ENCODE measurements at regions not wholly inside any gene's neighbourhood (a gene's known extent, or its start where the extent isn't known, plus 50 kb on each side); places are given as distances from the start of the nearest gene placed in this dataset.

GRCh38 chr2:185633621-185634020 is 105.0 kb upstream of the FSIP2 start:
- Histone ChIP-seq H3K36me3 (ENCODE audit: control insufficient read depth in 2 of 2, insufficient read depth in 2 of 2, low read length in 1 of 2) (no peaks in the 10 kb centered on the region), H3K27me3 (ENCODE audit: control insufficient read depth in 2 of 2, insufficient read depth in 1 of 2, low read length in 1 of 2) (no peaks in the 10 kb centered on the region), H3K27ac (ENCODE audit: low read depth in 1 of 2, low read length in 1 of 2) (no peak overlapping the region), H3K4me3 (ENCODE audit: low read length in 2 of 2) (no peak overlapping the region), H3K9me3 (ENCODE audit: control insufficient read depth in 2 of 2, insufficient read depth in 1 of 2, low read length in 1 of 2) (no peaks in the 10 kb centered on the region), H3K4me1 (ENCODE audit: control insufficient read depth in 2 of 2, insufficient read depth in 2 of 2, low read length in 2 of 2) (no peaks in the 10 kb centered on the region)
- no peak for DNase-seq (ENCODE audit: low read depth in 6 of 9, low spot score in 9 of 9)
- WGBS = 85% methylated on average over 2 of the region's 2 CpGs

GRCh38 chr2:185638771-185639170 is 99.8 kb upstream of the FSIP2 start:
- no peaks in the 10 kb centered on the region for H3K27me3 ChIP-seq (ENCODE audit: control insufficient read depth in 2 of 2, insufficient read depth in 1 of 2, low read length in 1 of 2)
- WGBS = 56% methylated on average over 3 of the region's 3 CpGs

GRCh38 chr2:185640588-185640987 is 98.0 kb upstream of the FSIP2 start:
- H3K27ac ChIP-seq (ENCODE audit: low read depth in 1 of 2, low read length in 1 of 2) = no peak overlapping the region
- 96% methylated on average over 1 of the region's 1 CpG for WGBS
- no peak for DNase-seq (ENCODE audit: low read depth in 6 of 9, low spot score in 9 of 9)
- H3K9me3 ChIP-seq (ENCODE audit: control insufficient read depth in 2 of 2, insufficient read depth in 1 of 2, low read length in 1 of 2) = no peaks in the 10 kb centered on the region
- H3K27me3 ChIP-seq (ENCODE audit: control insufficient read depth in 2 of 2, insufficient read depth in 1 of 2, low read length in 1 of 2) = no peaks in the 10 kb centered on the region
- no peaks in the 10 kb centered on the region for H3K4me1 ChIP-seq (ENCODE audit: control insufficient read depth in 2 of 2, insufficient read depth in 2 of 2, low read length in 2 of 2)
- no peaks in the 10 kb centered on the region for H3K36me3 ChIP-seq (ENCODE audit: control insufficient read depth in 2 of 2, insufficient read depth in 2 of 2, low read length in 1 of 2)
- no peak overlapping the region for H3K4me3 ChIP-seq (ENCODE audit: low read length in 2 of 2)

More at GRCh38 chr2:185638771-185639170, 99.8 kb upstream of the FSIP2 start:
- Histone ChIP-seq H3K4me1 (ENCODE audit: control insufficient read depth in 2 of 2, insufficient read depth in 2 of 2, low read length in 2 of 2) (no peaks in the 10 kb centered on the region), H3K36me3 (ENCODE audit: control insufficient read depth in 2 of 2, insufficient read depth in 2 of 2, low read length in 1 of 2) (no peaks in the 10 kb centered on the region), H3K27ac (ENCODE audit: low read depth in 1 of 2, low read length in 1 of 2) (no peak overlapping the region), H3K4me3 (ENCODE audit: low read length in 2 of 2) (no peak overlapping the region), H3K9me3 (ENCODE audit: control insufficient read depth in 2 of 2, insufficient read depth in 1 of 2, low read length in 1 of 2) (no peaks in the 10 kb centered on the region)
- DNase-seq (ENCODE audit: low read depth in 6 of 9, low spot score in 9 of 9) = no peak

- no peaks in the 10 kb centered on the region for H3K27me3 ChIP-seq (ENCODE audit: control insufficient read depth in 2 of 2, insufficient read depth in 1 of 2, low read length in 1 of 2)
- DNase-seq (ENCODE audit: low read depth in 6 of 9, low spot score in 9 of 9) = no peak
- 75% methylated on average over 1 of the region's 1 CpG for WGBS
These were observed 95.2 kb upstream of the FSIP2 start for GRCh38 chr2:185643434-185643833.

GRCh38 chr2:185644828-185645227 is 93.8 kb upstream of the FSIP2 start:
- WGBS = 90% methylated on average over 3 of the region's 3 CpGs
- Histone ChIP-seq H3K9me3 (ENCODE audit: control insufficient read depth in 2 of 2, insufficient read depth in 1 of 2, low read length in 1 of 2) (no peaks in the 10 kb centered on the region), H3K4me1 (ENCODE audit: control insufficient read depth in 2 of 2, insufficient read depth in 2 of 2, low read length in 2 of 2) (no peaks in the 10 kb centered on the region), H3K4me3 (ENCODE audit: low read length in 2 of 2) (no peak overlapping the region), H3K27ac (ENCODE audit: low read depth in 1 of 2, low read length in 1 of 2) (no peak overlapping the region), H3K36me3 (ENCODE audit: control insufficient read depth in 2 of 2, insufficient read depth in 2 of 2, low read length in 1 of 2) (no peaks in the 10 kb centered on the region), H3K27me3 (ENCODE audit: control insufficient read depth in 2 of 2, insufficient read depth in 1 of 2, low read length in 1 of 2) (no peaks in the 10 kb centered on the region)
- DNase-seq (ENCODE audit: low read depth in 6 of 9, low spot score in 9 of 9) = no peak

More at GRCh38 chr2:185643434-185643833, 95.2 kb upstream of the FSIP2 start:
- Histone ChIP-seq H3K36me3 (ENCODE audit: control insufficient read depth in 2 of 2, insufficient read depth in 2 of 2, low read length in 1 of 2) (no peaks in the 10 kb centered on the region), H3K27ac (ENCODE audit: low read depth in 1 of 2, low read length in 1 of 2) (no peak overlapping the region), H3K4me3 (ENCODE audit: low read length in 2 of 2) (no peak overlapping the region), H3K4me1 (ENCODE audit: control insufficient read depth in 2 of 2, insufficient read depth in 2 of 2, low read length in 2 of 2) (no peaks in the 10 kb centered on the region), H3K9me3 (ENCODE audit: control insufficient read depth in 2 of 2, insufficient read depth in 1 of 2, low read length in 1 of 2) (no peaks in the 10 kb centered on the region)

- Histone ChIP-seq H3K4me3 (ENCODE audit: low read length in 2 of 2) (no peak overlapping the region), H3K9me3 (ENCODE audit: control insufficient read depth in 2 of 2, insufficient read depth in 1 of 2, low read length in 1 of 2) (no peaks in the 10 kb centered on the region), H3K4me1 (ENCODE audit: control insufficient read depth in 2 of 2, insufficient read depth in 2 of 2, low read length in 2 of 2) (no peaks in the 10 kb centered on the region), H3K27me3 (ENCODE audit: control insufficient read depth in 2 of 2, insufficient read depth in 1 of 2, low read length in 1 of 2) (no peaks in the 10 kb centered on the region), H3K27ac (ENCODE audit: low read depth in 1 of 2, low read length in 1 of 2) (no peak overlapping the region), H3K36me3 (ENCODE audit: control insufficient read depth in 2 of 2, insufficient read depth in 2 of 2, low read length in 1 of 2) (no peaks in the 10 kb centered on the region)
- DNase-seq (ENCODE audit: low read depth in 6 of 9, low spot score in 9 of 9) = no peak
- WGBS = 95% methylated on average over 1 of the region's 1 CpG
These were observed 93.1 kb upstream of the FSIP2 start for GRCh38 chr2:185645529-185645928.

GRCh38 chr2:185658750-185659149 is 79.9 kb upstream of the FSIP2 start:
- WGBS = 90% methylated on average over 2 of the region's 2 CpGs
- H3K9me3 ChIP-seq (ENCODE audit: control insufficient read depth in 2 of 2, insufficient read depth in 1 of 2, low read length in 1 of 2) = no peaks in the 10 kb centered on the region
- DNase-seq (ENCODE audit: low read depth in 6 of 9, low spot score in 9 of 9) = no peak
- no peaks in the 10 kb centered on the region for H3K4me1 ChIP-seq (ENCODE audit: control insufficient read depth in 2 of 2, insufficient read depth in 2 of 2, low read length in 2 of 2)
- no peaks in the 10 kb centered on the region for H3K27me3 ChIP-seq (ENCODE audit: control insufficient read depth in 2 of 2, insufficient read depth in 1 of 2, low read length in 1 of 2)
- H3K4me3 ChIP-seq (ENCODE audit: low read length in 2 of 2) = no peak overlapping the region
- H3K36me3 ChIP-seq (ENCODE audit: control insufficient read depth in 2 of 2, insufficient read depth in 2 of 2, low read length in 1 of 2) = no peaks in the 10 kb centered on the region
- H3K27ac ChIP-seq (ENCODE audit: low read depth in 1 of 2, low read length in 1 of 2) = no peak overlapping the region

- H3K27me3 ChIP-seq (ENCODE audit: control insufficient read depth in 2 of 2, insufficient read depth in 1 of 2, low read length in 1 of 2) = no peaks in the 10 kb centered on the region
These were observed 74.8 kb upstream of the FSIP2 start for GRCh38 chr2:185663811-185664210.

GRCh38 chr2:185664384-185664783 is 74.2 kb upstream of the FSIP2 start:
- H3K27me3 ChIP-seq (ENCODE audit: control insufficient read depth in 2 of 2, insufficient read depth in 1 of 2, low read length in 1 of 2) = no peaks in the 10 kb centered on the region
- DNase-seq (ENCODE audit: low read depth in 6 of 9, low spot score in 9 of 9) = no peak
- no peaks in the 10 kb centered on the region for H3K4me1 ChIP-seq (ENCODE audit: control insufficient read depth in 2 of 2, insufficient read depth in 2 of 2, low read length in 2 of 2)
- no peak overlapping the region for H3K27ac ChIP-seq (ENCODE audit: low read depth in 1 of 2, low read length in 1 of 2)
- H3K36me3 ChIP-seq (ENCODE audit: control insufficient read depth in 2 of 2, insufficient read depth in 2 of 2, low read length in 1 of 2) = no peaks in the 10 kb centered on the region
- WGBS = 97% methylated on average over 2 of the region's 2 CpGs
- no peaks in the 10 kb centered on the region for H3K9me3 ChIP-seq (ENCODE audit: control insufficient read depth in 2 of 2, insufficient read depth in 1 of 2, low read length in 1 of 2)
- H3K4me3 ChIP-seq (ENCODE audit: low read length in 2 of 2) = no peak overlapping the region

More at GRCh38 chr2:185663811-185664210, 74.8 kb upstream of the FSIP2 start:
- Histone ChIP-seq H3K36me3 (ENCODE audit: control insufficient read depth in 2 of 2, insufficient read depth in 2 of 2, low read length in 1 of 2) (no peaks in the 10 kb centered on the region), H3K9me3 (ENCODE audit: control insufficient read depth in 2 of 2, insufficient read depth in 1 of 2, low read length in 1 of 2) (no peaks in the 10 kb centered on the region), H3K4me3 (ENCODE audit: low read length in 2 of 2) (no peak overlapping the region), H3K4me1 (ENCODE audit: control insufficient read depth in 2 of 2, insufficient read depth in 2 of 2, low read length in 2 of 2) (no peaks in the 10 kb centered on the region), H3K27ac (ENCODE audit: low read depth in 1 of 2, low read length in 1 of 2) (no peak overlapping the region)
- 95% methylated on average over 1 of the region's 1 CpG for WGBS
- no peak for DNase-seq (ENCODE audit: low read depth in 6 of 9, low spot score in 9 of 9)
